K562 (cell line): ENCODE measurements at regions not wholly inside any gene's neighbourhood (a gene's known extent, or its start where the extent isn't known, plus 50 kb on each side); places are given as distances from the start of the nearest gene placed in this dataset.

Source experiments
- ATAC-seq: fragments of 200-7000 bp; cut with Tn5 transposase; 3 replicates; pipeline ENCODE4 v1.9.1; 2020; ENCODE audit warnings: moderate library complexity
- BruUV-seq: library from RNA; stranded (reverse); fragments of 400-500 nt; replicated peaks from 2 replicates; lab custom pipeline; 2021; lab: Mats Ljungman, UMichigan
- CTCF ChIA-PET: fragments of 300-600 bp; formaldehyde crosslinking; extraction: SDS; loops from one replicate; lab custom pipeline; 2021; ENCODE audit warnings: low intra/inter-chr PET ratio; lab: Yijun Ruan, JAX
- POLR2A ChIA-PET: fragments of 300-600, 350-650 bp; sonication (Branson Sonifier 250); formaldehyde crosslinking; extraction: SDS; loops from one replicate; lab custom pipeline; 2021; ENCODE audit warnings: antibody characterized with exemption, inconsistent platforms; lab: Yijun Ruan, JAX
- DNase-seq, 4 experiments: peaks; one replicate each; pipeline versions ENCODE4 v3.0.0 to v3.0.0-alpha.2; 2011 to 2018; ENCODE audit warnings: low spot score in 3 of 4, mixed read lengths in 3 of 4; ENCODE audit errors: extremely low read depth in 1 of 4
- FAIRE-seq: peaks from 2 replicates; lab custom pipeline; 2011; peaks lifted over from hg19 to GRCh38; lab: Jason Lieb, UNC
- H2AFZ ChIP-seq: 2 replicates; pipeline ENCODE4 v1.6.0; 2011; ENCODE audit warnings: low read depth, low read length, control low read depth, inconsistent platforms
- H3K27ac ChIP-seq: fragments of 200-600 bp; 3 replicates; pipeline ENCODE4 v1.8.0; 2011; ENCODE audit warnings: low read depth, mild to moderate bottlenecking, control low read depth, inconsistent platforms, low read length, moderate library complexity, mixed read lengths; ENCODE audit errors: extremely low read depth
- H3K27me3 ChIP-seq, 2 experiments: fragments of 300-600 bp in 1 of 2; 2 replicates in 1 of 2; 3 replicates in 1 of 2; pipeline versions ENCODE4 v1.6.0 to v1.8.0; 2011; ENCODE audit warnings: inconsistent platforms in 2 of 2, low read length in 2 of 2, mild to moderate bottlenecking in 1 of 2, mixed read lengths in 1 of 2, moderate library complexity in 1 of 2; ENCODE audit not compliant: control insufficient read depth in 2 of 2, insufficient read depth in 2 of 2
- H3K36me3 ChIP-seq: fragments of 300-600 bp; 3 replicates; pipeline ENCODE4 v1.8.0; 2011; ENCODE audit warnings: mild to moderate bottlenecking, low read length, inconsistent platforms; ENCODE audit not compliant: control insufficient read depth, insufficient read depth
- H3K4me1 ChIP-seq, 2 experiments: fragments of 200-600 bp in 1 of 2; replicated peaks in 1 of 2; 2 replicates in 1 of 2; 3 replicates in 1 of 2; pipeline versions ENCODE4 v1.5.1 to v1.8.0; 2011; ENCODE audit warnings: inconsistent platforms in 2 of 2, low read length in 2 of 2, mild to moderate bottlenecking in 1 of 2, mixed read lengths in 1 of 2, moderate library complexity in 1 of 2; ENCODE audit not compliant: control insufficient read depth in 2 of 2, insufficient read depth in 2 of 2
- H3K4me2 ChIP-seq: 2 replicates; pipeline ENCODE4 v1.6.1; 2011; ENCODE audit warnings: low read length, control low read depth, inconsistent platforms, mixed read lengths; ENCODE audit not compliant: insufficient read depth
- H3K4me3 ChIP-seq: fragments of 200-600 bp; sonication (generic), shearing (Covaris generic); 2 replicates; pipeline ENCODE4 v1.5.1; 2016; ENCODE audit warnings: control low read depth, inconsistent platforms
- H3K79me2 ChIP-seq: fragments of 200-600 bp; 3 replicates; pipeline ENCODE4 v1.8.0; 2011; ENCODE audit warnings: low read length, inconsistent platforms; ENCODE audit not compliant: control insufficient read depth, insufficient read depth
- H3K9ac ChIP-seq, 2 experiments: 2 replicates each; pipeline versions ENCODE4 v1.6.0 to v1.6.1; 2011; ENCODE audit warnings: low read depth in 2 of 2, low read length in 2 of 2, control low read depth in 1 of 2, inconsistent platforms in 1 of 2, mild to moderate bottlenecking in 1 of 2, mixed read lengths in 1 of 2; ENCODE audit not compliant: insufficient read depth in 1 of 2
- H3K9me1 ChIP-seq: one replicate; pipeline ENCODE4 v1.6.0; 2011; ENCODE audit warnings: inconsistent platforms, mild to moderate bottlenecking, low read length, moderate library complexity; ENCODE audit not compliant: control insufficient read depth, insufficient read depth
- H3K9me3 ChIP-seq: replicated peaks from 2 replicates; pipeline ENCODE4 v1.5.1; 2011; ENCODE audit warnings: low read depth, low read length, inconsistent platforms; ENCODE audit not compliant: control insufficient read depth, insufficient read depth
- H4K20me1 ChIP-seq: replicated peaks from 2 replicates; pipeline ENCODE4 v1.6.1; 2011; ENCODE audit warnings: low read length, inconsistent platforms, mixed read lengths; ENCODE audit not compliant: control insufficient read depth, insufficient read depth
- EP400 ChIP-seq: fragments of 450-650 bp; IDR thresholded peaks from 2 replicates; pipeline ENCODE4 v1.6.1; 2017; ENCODE audit warnings: antibody characterized with exemption, mild to moderate bottlenecking, moderate library complexity
- KLF16 ChIP-seq: IDR thresholded peaks from 2 replicates; pipeline ENCODE4 v1.6.1; 2016; ENCODE audit warnings: antibody characterized with exemption
- MCM2 ChIP-seq: fragments of 450-650 bp; IDR thresholded peaks from 2 replicates; pipeline ENCODE4 v1.6.1; 2017; ENCODE audit warnings: low read depth, mild to moderate bottlenecking
- NBN ChIP-seq: fragments of 450-650 bp; IDR thresholded peaks from 2 replicates; pipeline ENCODE4 v1.6.1; 2016; ENCODE audit warnings: low read depth, mild to moderate bottlenecking
- RB1 ChIP-seq: fragments of 450-650 bp; IDR thresholded peaks from 2 replicates; pipeline ENCODE4 v1.6.1; 2017; ENCODE audit warnings: low read depth, mild to moderate bottlenecking
- SP2 ChIP-seq: IDR thresholded peaks from 2 replicates; pipeline ENCODE4 v1.6.1; 2011; ENCODE audit warnings: mild to moderate bottlenecking, low read depth, low read length, moderate library complexity; ENCODE audit not compliant: poor library complexity, severe bottlenecking; ENCODE audit errors: extremely low read depth
- TCF3 ChIP-seq: sonication (generic); formaldehyde crosslinking; IDR thresholded peaks from 2 replicates; pipeline ENCODE4 v1.4.0; 2020; ENCODE audit warnings: mild to moderate bottlenecking, missing genetic modification reagents
- TGIF2 ChIP-seq: sonication (generic); formaldehyde crosslinking; IDR thresholded peaks from 2 replicates; pipeline ENCODE4 v1.8.1; 2022; ENCODE audit warnings: mild to moderate bottlenecking, missing genetic modification reagents, moderate library complexity
- ZNF316 ChIP-seq: fragments of 450-650 bp; IDR thresholded peaks from 2 replicates; pipeline ENCODE4 v1.6.1; 2016
- WGBS: fragments of 100-300 bp; shearing (Covaris generic); methylation state at CpG from one replicate; pipeline ENCODE4 v1.1.6; 2016; ENCODE audit warnings: low coverage, mixed read lengths; ENCODE audit not compliant: insufficient coverage; ENCODE audit errors: missing lambda C conversion rate; 5-methylcytosine and 5-hydroxymethylcytosine counted together
- in situ Hi-C: fragments of 300-500 bp; cut with MboI; formaldehyde crosslinking; loops from 4 replicates; pipeline ENCODE4 v1.15.0; 2018; ENCODE audit warnings: inconsistent platforms, mixed read lengths
- intact Hi-C: fragments of 100-400 bp; cut with micrococcal nuclease; formaldehyde crosslinking; loops from 2 replicates; pipeline ENCODE4 v1.14.2; 2022
- TF ChIP-seq, protein P1 (sequence below): fragments of 250-450 bp; sonication (Bioruptor Pico); IDR thresholded peaks from 2 replicates; pipeline ENCODE4 v1.8.0; 2022; ENCODE audit warnings: inconsistent platforms, mild to moderate bottlenecking, moderate library complexity, borderline replicate concordance
- TF ChIP-seq, protein P2 (sequence below): fragments of 250-450 bp; sonication (Bioruptor Pico); IDR thresholded peaks from 2 replicates; pipeline ENCODE4 v1.4.0; 2020; ENCODE audit warnings: mild to moderate bottlenecking, moderate library complexity, borderline replicate concordance
- TF ChIP-seq, protein P3 (sequence below): fragments of 250-450 bp; sonication (Bioruptor Pico); IDR thresholded peaks from 2 replicates; pipeline ENCODE4 v1.5.0; 2020; ENCODE audit warnings: mild to moderate bottlenecking

DNA sequence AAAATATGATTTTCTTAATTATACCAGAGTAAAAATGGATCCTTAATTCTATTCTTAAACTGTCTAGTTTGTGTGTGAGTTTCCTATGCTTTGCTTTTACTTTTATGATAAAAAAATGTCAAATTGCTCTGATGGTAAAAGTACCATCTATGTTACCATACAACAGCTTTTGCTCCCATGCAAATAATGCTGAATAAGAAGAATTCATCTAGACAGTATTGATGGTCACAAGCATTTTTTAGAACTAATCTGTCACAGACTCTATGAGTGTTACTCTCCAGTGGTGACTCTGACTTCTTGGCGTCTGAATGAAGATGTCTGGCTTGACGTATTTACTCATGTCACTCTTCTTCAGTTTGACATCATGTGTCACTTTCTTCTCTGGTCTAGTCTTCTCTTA is 608.1 kb upstream of the RORB start:
- Histone ChIP-seq H3K27me3 (no peaks in the 10 kb centered on the region), H3K27ac (no peak overlapping the region), H3K9ac (no peak overlapping the region), H3K4me2 (no peak overlapping the region), H2AFZ (no peak overlapping the region), H4K20me1 (no peaks in the 10 kb centered on the region), H3K4me1 (no peaks in the 10 kb centered on the region), H3K79me2 (no peaks in the 10 kb centered on the region), H3K9me3 (no peaks in the 10 kb centered on the region), H3K36me3 (no peaks in the 10 kb centered on the region), H3K4me3 (no peak overlapping the region), H3K9me1 (no peaks in the 10 kb centered on the region)
- intact Hi-C loops (no loop called here), in situ Hi-C loops (no loop called here)
- WGBS: 81% methylated on average over 2 of the region's 2 CpGs
- FAIRE-seq: no peak
- no peak for ATAC-seq
- DNase-seq: no peak
- ChIA-PET CTCF (no interaction called here), POLR2A (no interaction called here)
- BruUV-seq: no TSS peak
- TF ChIP-seq ZNF316: peak; percentile 36; the same call in 1 of the 2 replicates
- TF ChIP-seq SP2: no peak
- no peak for TF ChIP-seq MCM2
- no peak for TF ChIP-seq EP400

DNA sequence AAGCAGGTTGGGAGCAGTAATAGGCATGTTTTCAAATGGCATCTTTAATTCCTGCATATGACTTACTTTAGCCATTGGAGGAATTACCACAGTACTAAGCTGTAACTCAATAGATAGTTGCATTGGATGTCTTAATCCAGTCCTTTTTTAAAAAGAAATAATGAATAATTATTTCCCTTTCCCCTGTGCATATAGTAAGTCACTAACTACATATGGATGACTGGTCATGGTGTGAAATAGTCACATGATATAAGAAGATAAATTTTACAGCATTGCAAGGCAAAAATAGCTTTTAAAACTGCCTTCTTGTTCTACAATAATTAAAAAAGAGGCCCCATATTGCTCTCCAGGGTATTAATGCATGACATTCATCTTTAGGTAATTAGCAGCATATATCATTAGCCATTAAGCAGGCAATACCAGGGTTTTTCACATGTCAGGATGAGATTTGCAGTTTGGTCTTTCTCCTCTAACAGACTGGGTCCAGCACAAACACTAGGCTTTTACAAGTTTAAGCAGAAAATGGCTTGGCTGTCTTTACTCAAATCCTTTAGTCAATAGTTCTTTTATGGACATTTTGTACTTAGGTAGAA is 606.4 kb upstream of the RORB start:
- Histone ChIP-seq H3K27me3 (no peaks in the 10 kb centered on the region), H3K9ac (no peak overlapping the region), H3K4me2 (no peak overlapping the region), H3K9me3 (no peaks in the 10 kb centered on the region), H4K20me1 (no peaks in the 10 kb centered on the region), H3K9me1 (no peaks in the 10 kb centered on the region), H3K27ac (no peak overlapping the region), H3K4me3 (no peak overlapping the region), H3K4me1 (no peaks in the 10 kb centered on the region), H3K79me2 (no peaks in the 10 kb centered on the region), H2AFZ (no peak overlapping the region), H3K36me3 (no peaks in the 10 kb centered on the region)
- FAIRE-seq: no peak
- intact Hi-C loops (no loop called here), in situ Hi-C loops (no loop called here)
- POLR2A ChIA-PET: no interaction called here
- CTCF ChIA-PET: no interaction called here
- ATAC-seq: no peak
- DNase-seq: no peak
- no TSS peak for BruUV-seq
- TF ChIP-seq, protein P1, sequence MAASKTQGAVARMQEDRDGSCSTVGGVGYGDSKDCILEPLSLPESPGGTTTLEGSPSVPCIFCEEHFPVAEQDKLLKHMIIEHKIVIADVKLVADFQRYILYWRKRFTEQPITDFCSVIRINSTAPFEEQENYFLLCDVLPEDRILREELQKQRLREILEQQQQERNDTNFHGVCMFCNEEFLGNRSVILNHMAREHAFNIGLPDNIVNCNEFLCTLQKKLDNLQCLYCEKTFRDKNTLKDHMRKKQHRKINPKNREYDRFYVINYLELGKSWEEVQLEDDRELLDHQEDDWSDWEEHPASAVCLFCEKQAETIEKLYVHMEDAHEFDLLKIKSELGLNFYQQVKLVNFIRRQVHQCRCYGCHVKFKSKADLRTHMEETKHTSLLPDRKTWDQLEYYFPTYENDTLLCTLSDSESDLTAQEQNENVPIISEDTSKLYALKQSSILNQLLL (CRISPR knock-in tag): no peak
- TF ChIP-seq, protein P2, sequence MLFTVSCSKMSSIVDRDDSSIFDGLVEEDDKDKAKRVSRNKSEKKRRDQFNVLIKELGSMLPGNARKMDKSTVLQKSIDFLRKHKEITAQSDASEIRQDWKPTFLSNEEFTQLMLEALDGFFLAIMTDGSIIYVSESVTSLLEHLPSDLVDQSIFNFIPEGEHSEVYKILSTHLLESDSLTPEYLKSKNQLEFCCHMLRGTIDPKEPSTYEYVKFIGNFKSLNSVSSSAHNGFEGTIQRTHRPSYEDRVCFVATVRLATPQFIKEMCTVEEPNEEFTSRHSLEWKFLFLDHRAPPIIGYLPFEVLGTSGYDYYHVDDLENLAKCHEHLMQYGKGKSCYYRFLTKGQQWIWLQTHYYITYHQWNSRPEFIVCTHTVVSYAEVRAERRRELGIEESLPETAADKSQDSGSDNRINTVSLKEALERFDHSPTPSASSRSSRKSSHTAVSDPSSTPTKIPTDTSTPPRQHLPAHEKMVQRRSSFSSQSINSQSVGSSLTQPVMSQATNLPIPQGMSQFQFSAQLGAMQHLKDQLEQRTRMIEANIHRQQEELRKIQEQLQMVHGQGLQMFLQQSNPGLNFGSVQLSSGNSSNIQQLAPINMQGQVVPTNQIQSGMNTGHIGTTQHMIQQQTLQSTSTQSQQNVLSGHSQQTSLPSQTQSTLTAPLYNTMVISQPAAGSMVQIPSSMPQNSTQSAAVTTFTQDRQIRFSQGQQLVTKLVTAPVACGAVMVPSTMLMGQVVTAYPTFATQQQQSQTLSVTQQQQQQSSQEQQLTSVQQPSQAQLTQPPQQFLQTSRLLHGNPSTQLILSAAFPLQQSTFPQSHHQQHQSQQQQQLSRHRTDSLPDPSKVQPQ (CRISPR knock-in tag): no peak
- TF ChIP-seq TCF3 (no peak), RB1 (no peak), TGIF2 (CRISPR knock-in tag) (no peak), KLF16 (no peak), NBN (no peak)
- TF ChIP-seq, protein P3, sequence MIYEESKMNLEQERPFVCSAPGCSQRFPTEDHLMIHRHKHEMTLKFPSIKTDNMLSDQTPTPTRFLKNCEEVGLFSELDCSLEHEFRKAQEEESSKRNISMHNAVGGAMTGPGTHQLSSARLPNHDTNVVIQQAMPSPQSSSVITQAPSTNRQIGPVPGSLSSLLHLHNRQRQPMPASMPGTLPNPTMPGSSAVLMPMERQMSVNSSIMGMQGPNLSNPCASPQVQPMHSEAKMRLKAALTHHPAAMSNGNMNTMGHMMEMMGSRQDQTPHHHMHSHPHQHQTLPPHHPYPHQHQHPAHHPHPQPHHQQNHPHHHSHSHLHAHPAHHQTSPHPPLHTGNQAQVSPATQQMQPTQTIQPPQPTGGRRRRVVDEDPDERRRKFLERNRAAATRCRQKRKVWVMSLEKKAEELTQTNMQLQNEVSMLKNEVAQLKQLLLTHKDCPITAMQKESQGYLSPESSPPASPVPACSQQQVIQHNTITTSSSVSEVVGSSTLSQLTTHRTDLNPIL (CRISPR knock-in tag): no peak
